GM18511 (cell line): ENCODE measurements at regions not wholly inside any gene's neighbourhood (a gene's known extent, or its start where the extent isn't known, plus 50 kb on each side); places are given as distances from the start of the nearest gene placed in this dataset.
"Not testable (repeated sequence)": the region's sequence is repeated elsewhere in the genome, so short reads cannot be mapped to it uniquely, and the experiment has no call there.

Experiments
- ATAC-seq: cut with Tn5 transposase; IDR thresholded peaks from one replicate; pipeline ENCODE4 v1.9.1; 2021; ENCODE audit warnings: mild to moderate bottlenecking, moderate library complexity; ENCODE audit not compliant: unreplicated experiment

- ATAC-seq = not testable (repeated sequence)
These were observed 555.1 kb downstream of the RPIA start for GRCh38 chr2:89246620-89247019.

- ATAC-seq = not testable (repeated sequence)
These were observed 563.5 kb downstream of the RPIA start for GRCh38 chr2:89255013-89255412.

- ATAC-seq = not testable (repeated sequence)
These were observed 582.0 kb downstream of the RPIA start for GRCh38 chr2:89273443-89273842.

GRCh38 chr2:89280536-89280935, 589.1 kb downstream of the RPIA start:
- not testable (repeated sequence) for ATAC-seq

GRCh38 chr2:89286448-89287080, 595.1 kb downstream of the RPIA start:
- ATAC-seq = not testable (repeated sequence)

- ATAC-seq = not testable (repeated sequence)
These were observed 595.6 kb downstream of the RPIA start for GRCh38 chr2:89287084-89287483.

GRCh38 chr2:89291717-89292298, 600.3 kb downstream of the RPIA start:
- ATAC-seq = not testable (repeated sequence)

- not testable (repeated sequence) for ATAC-seq
These were observed 601.9 kb downstream of the RPIA start for GRCh38 chr2:89293399-89293798.

- ATAC-seq = not testable (repeated sequence)
These were observed 602.9 kb downstream of the RPIA start for GRCh38 chr2:89294335-89294734.

GRCh38 chr2:89296820-89297398, 605.4 kb downstream of the RPIA start:
- peak; percentile 53 for ATAC-seq

- ATAC-seq = peak; percentile 88
These were observed 607.7 kb downstream of the RPIA start for GRCh38 chr2:89299196-89299595.

GRCh38 chr2:89305623-89306022, 614.1 kb downstream of the RPIA start:
- ATAC-seq = not testable (repeated sequence)

- not testable (repeated sequence) for ATAC-seq
These were observed 615.6 kb downstream of the RPIA start for GRCh38 chr2:89306869-89307637.

GRCh38 chr2:89318990-89319389, 627.5 kb downstream of the RPIA start:
- peak; percentile 65 for ATAC-seq

GRCh38 chr2:89325894-89326293, 634.4 kb downstream of the RPIA start:
- ATAC-seq = peak; percentile 47

- ATAC-seq = peak; percentile 59
These were observed 635.0 kb downstream of the RPIA start for GRCh38 chr2:89326455-89326854.

GRCh38 chr2:89328790-89329189, 637.3 kb downstream of the RPIA start:
- not testable (repeated sequence) for ATAC-seq
